Nephron (organoid): ENCODE measurements at regions not wholly inside any gene's neighbourhood (a gene's known extent, or its start where the extent isn't known, plus 50 kb on each side); places are given as distances from the start of the nearest gene placed in this dataset.

Source experiments
- H3K27ac Mint-ChIP-seq, 3 experiments: 2 replicates each; pipeline ENCODE4 v1.8.0; 2020; ENCODE audit warnings: mixed read lengths in 3 of 3, mild to moderate bottlenecking in 2 of 3, moderate library complexity in 1 of 3
- H3K27me3 Mint-ChIP-seq: 2 replicates; pipeline ENCODE4 v1.8.0; 2021; ENCODE audit warnings: low read depth, mild to moderate bottlenecking, moderate library complexity, mixed read lengths
- H3K36me3 Mint-ChIP-seq: 2 replicates; pipeline ENCODE4 v1.8.0; 2020; ENCODE audit warnings: low read depth, mixed read lengths
- H3K4me1 Mint-ChIP-seq: 2 replicates; pipeline ENCODE4 v1.8.0; 2020; ENCODE audit warnings: mixed read lengths
- H3K4me3 Mint-ChIP-seq, 3 experiments: 2 replicates each; pipeline ENCODE4 v1.8.0; 2020; ENCODE audit warnings: mild to moderate bottlenecking in 3 of 3, mixed read lengths in 3 of 3, moderate library complexity in 2 of 3
- H3K9me3 Mint-ChIP-seq: 2 replicates; pipeline ENCODE4 v1.8.0; 2020; ENCODE audit warnings: mixed read lengths
- CTCF ChIP-seq, 3 experiments: fragments of 200-600 bp; sonication (generic); IDR thresholded peaks; one replicate each; pipeline ENCODE4 v1.5.0; 2021; ENCODE audit warnings: antibody characterized with exemption in 3 of 3; ENCODE audit not compliant: unreplicated experiment in 3 of 3

DNA sequence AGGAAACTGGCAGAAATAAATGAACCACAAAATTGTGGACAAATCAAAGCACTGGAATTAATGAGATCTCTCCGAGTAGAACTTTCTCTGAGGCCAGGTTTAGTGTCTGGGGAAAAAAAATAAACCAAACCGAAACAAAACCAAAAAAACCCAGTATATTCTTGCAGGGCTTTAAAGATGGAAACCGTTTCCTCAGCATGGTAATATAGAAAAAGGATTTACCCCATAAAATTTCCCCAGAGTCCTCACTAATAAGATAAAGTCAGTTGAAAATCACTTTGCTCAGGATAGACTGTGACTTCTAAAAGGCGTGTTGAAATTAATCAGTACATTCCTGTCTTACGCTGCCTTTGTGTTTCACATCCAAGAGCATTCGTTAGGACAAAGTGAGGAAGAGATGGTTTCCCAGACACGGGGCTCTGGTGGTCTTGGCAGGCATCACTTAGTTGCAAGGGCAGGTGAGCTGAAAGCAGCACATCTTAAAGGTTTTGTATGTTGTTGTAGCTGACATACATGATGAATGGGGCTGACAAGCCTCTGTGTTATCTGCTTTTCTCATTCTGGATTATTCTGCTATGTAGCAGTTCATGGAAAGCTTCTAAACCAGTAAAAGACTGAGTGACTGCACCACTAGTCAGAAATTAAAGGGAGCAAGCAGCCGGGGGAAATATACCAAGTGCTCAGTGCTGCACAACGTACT is 85.2 kb upstream of the PRL start:
- peaks cover 29% of the 10 kb centered on the region for H3K9me3 Mint-ChIP-seq
- H3K27me3 Mint-ChIP-seq, result no peaks in the 10 kb centered on the region
- H3K36me3 Mint-ChIP-seq, result no peaks in the 10 kb centered on the region
- H3K27ac Mint-ChIP-seq, result peak overlapping the region in 1 of 3 experiments; percentile 2
- peaks cover 7% of the 10 kb centered on the region for H3K4me1 Mint-ChIP-seq
- H3K4me3 Mint-ChIP-seq, result no peak overlapping the region
- TF ChIP-seq CTCF (IDR thresholded peaks at IDR 0.05; ENCODE audit: unreplicated experiment in 3 of 3), result no peak

GRCh38 chr6:22383016-22383415 is 86.2 kb upstream of the PRL start:
- peaks cover 33% of the 10 kb centered on the region for H3K9me3 Mint-ChIP-seq
- peaks cover 7% of the 10 kb centered on the region for H3K4me1 Mint-ChIP-seq
- H3K36me3 Mint-ChIP-seq, result no peaks in the 10 kb centered on the region
- H3K4me3 Mint-ChIP-seq, result no peak overlapping the region
- no peak for TF ChIP-seq CTCF (IDR thresholded peaks at IDR 0.05; ENCODE audit: unreplicated experiment in 3 of 3)
- no peaks in the 10 kb centered on the region for H3K27me3 Mint-ChIP-seq
- H3K27ac Mint-ChIP-seq, result no peak overlapping the region

- Mint-ChIP-seq H3K27ac (no peak overlapping the region), H3K9me3 (peaks cover 20% of the 10 kb centered on the region), H3K4me1 (peaks cover 5% of the 10 kb centered on the region), H3K36me3 (no peaks in the 10 kb centered on the region), H3K27me3 (no peaks in the 10 kb centered on the region), H3K4me3 (no peak overlapping the region)
- no peak for TF ChIP-seq CTCF (IDR thresholded peaks at IDR 0.05; ENCODE audit: unreplicated experiment in 3 of 3)
Observed at GRCh38 chr6:22392711-22393110, 95.9 kb upstream of the PRL start.

- Mint-ChIP-seq H3K27me3 (no peaks in the 10 kb centered on the region), H3K27ac (peak overlapping the region in 1 of 3 experiments; percentile 34), H3K36me3 (no peaks in the 10 kb centered on the region), H3K4me3 (no peak overlapping the region), H3K9me3 (peaks cover 6% of the 10 kb centered on the region), H3K4me1 (peaks cover 5% of the 10 kb centered on the region)
- no peak for TF ChIP-seq CTCF (IDR thresholded peaks at IDR 0.05; ENCODE audit: unreplicated experiment in 3 of 3)
Observed at GRCh38 chr6:22394691-22395090, 97.9 kb upstream of the PRL start.

DNA sequence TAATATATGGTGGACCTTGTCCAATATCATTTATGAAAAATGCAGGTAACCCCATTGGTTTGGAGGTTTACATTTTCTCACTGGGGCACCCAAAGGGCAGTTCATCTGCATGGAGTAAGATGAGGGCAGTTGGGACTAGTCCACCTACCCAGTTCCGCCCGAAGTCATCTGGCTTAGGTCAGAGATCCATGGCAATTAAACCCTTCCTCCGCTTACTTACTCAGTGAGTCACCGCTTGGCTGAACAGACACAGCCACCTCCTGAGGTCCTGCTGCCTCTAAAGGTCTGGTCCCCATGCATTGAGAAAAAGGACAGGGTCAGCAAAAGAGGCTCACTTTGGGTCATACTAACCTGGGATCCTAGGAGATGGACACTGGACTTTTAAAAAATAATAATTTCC is 102.9 kb upstream of the PRL start:
- Mint-ChIP-seq H3K4me3 (no peak overlapping the region), H3K27ac (no peak overlapping the region)

More for the DNA sequence above, 102.9 kb upstream of the PRL start:
- no peaks in the 10 kb centered on the region for H3K4me1 Mint-ChIP-seq
- TF ChIP-seq CTCF (IDR thresholded peaks at IDR 0.05; ENCODE audit: unreplicated experiment in 3 of 3), result no peak
- no peaks in the 10 kb centered on the region for H3K9me3 Mint-ChIP-seq
- H3K27me3 Mint-ChIP-seq, result no peaks in the 10 kb centered on the region
- H3K36me3 Mint-ChIP-seq, result no peaks in the 10 kb centered on the region
